ENCODE measurements at regions not wholly inside any gene's neighbourhood (a gene's known extent, or its start where the extent isn't known, plus 50 kb on each side); places are given as distances from the start of the nearest gene placed in this dataset.
A peak's percentile ranks its signal among the peaks of the same experiment; 100 is the strongest.

- TF ChIP-seq POLR3A (IDR thresholded peaks at IDR 0.05; ENCODE audit: borderline replicate concordance, extremely low read depth, insufficient read depth, insufficient read length) (no peak), TGIF2 (CRISPR knock-in tag; IDR thresholded peaks at IDR 0.05) (no peak), ADNP (tag; IDR thresholded peaks at IDR 0.05) (peak; percentile 72; the same call in 1 of the 2 replicates), TAF1 (IDR thresholded peaks at IDR 0.05; ENCODE audit: control insufficient read depth, extremely low read depth, insufficient read depth, low read length, severe bottlenecking) (no peak), TRIM24 (IDR thresholded peaks at IDR 0.05) (no peak), ESRRA (IDR thresholded peaks at IDR 0.05; ENCODE audit: borderline replicate concordance, low read depth) (no peak), RAD21 (CRISPR knock-in tag; conservative IDR thresholded peaks at IDR 0.05 in 1 of 2, IDR thresholded peaks at IDR 0.05 in 1 of 2) (peak; percentile 22 to 55; a peak in 3 of 4 replicates), RB1 (IDR thresholded peaks at IDR 0.05; ENCODE audit: low read depth) (peak; percentile 43), ZNF146 (CRISPR knock-in tag; IDR thresholded peaks at IDR 0.05; ENCODE audit: unreplicated experiment) (peak; percentile 11), HLTF (IDR thresholded peaks at IDR 0.05) (0 out of 2 replicates have a peak, but pooled peaks have one; percentile 16), HDAC1 (IDR thresholded peaks at IDR 0.05) (0 out of 4 replicates have a peak, but pooled peaks of 1 of the 2 experiments have one; percentile 33), BCLAF1 (IDR thresholded peaks at IDR 0.05; ENCODE audit: borderline replicate concordance in 1 of 2, control insufficient read depth in 1 of 2, low read depth in 2 of 2, low read length in 1 of 2) (no peak), ZNF41 (CRISPR knock-in tag; conservative IDR thresholded peaks at IDR 0.05) (no peak), ZSCAN32 (CRISPR knock-in tag; IDR thresholded peaks at IDR 0.05) (no peak), XRCC3 (IDR thresholded peaks at IDR 0.05) (no peak), ZNF354B (CRISPR knock-in tag; IDR thresholded peaks at IDR 0.05) (0 out of 2 replicates have a peak, but pooled peaks have one; percentile 27), PKNOX1 (IDR thresholded peaks at IDR 0.05) (no peak), MNT (conservative IDR thresholded peaks at IDR 0.05) (no peak), POLR2G (IDR thresholded peaks at IDR 0.05; ENCODE audit: low read depth, low read length) (no peak)
Measured at GRCh38 chr1:204791453-204792353, 79.0 kb upstream of the NFASC start (continued).
